Hepatocyte (in vitro differentiated cells): ENCODE measurements at regions not wholly inside any gene's neighbourhood (a gene's known extent, or its start where the extent isn't known, plus 50 kb on each side); places are given as distances from the start of the nearest gene placed in this dataset.
"Not testable (repeated sequence)": the region's sequence is repeated elsewhere in the genome, so short reads cannot be mapped to it uniquely, and the experiment has no call there.

ENCODE experiments used
- DNase-seq: peaks from one replicate; pipeline ENCODE4 v3.0.0-alpha.2; 2016; ENCODE audit warnings: low spot score
- H2AFZ ChIP-seq: fragments of 200-600 bp; sonication (generic); 2 replicates; pipeline ENCODE4 v1.6.0; 2016; ENCODE audit warnings: antibody characterized with exemption, mild to moderate bottlenecking
- H3K27ac ChIP-seq: fragments of 200-600 bp; sonication (generic); 2 replicates; pipeline ENCODE4 v1.5.1; 2016; ENCODE audit warnings: mild to moderate bottlenecking
- H3K27me3 ChIP-seq: fragments of 200-600 bp; sonication (generic); 2 replicates; pipeline ENCODE4 v1.6.1; 2016
- H3K36me3 ChIP-seq: fragments of 200-600 bp; sonication (generic); replicated peaks from 2 replicates; pipeline ENCODE4 v1.5.1; 2016; ENCODE audit warnings: low read depth; ENCODE audit not compliant: insufficient read depth
- H3K4me1 ChIP-seq: fragments of 200-600 bp; sonication (generic); 2 replicates; pipeline ENCODE4 v1.5.1; 2016; ENCODE audit warnings: mild to moderate bottlenecking, moderate library complexity; ENCODE audit not compliant: insufficient read depth
- H3K4me2 ChIP-seq: fragments of 200-600 bp; sonication (generic); 2 replicates; pipeline ENCODE4 v1.6.0; 2016
- H3K4me3 ChIP-seq: fragments of 200-600 bp; sonication (generic); 2 replicates; pipeline ENCODE4 v1.5.1; 2016; ENCODE audit warnings: mild to moderate bottlenecking
- H3K79me2 ChIP-seq: fragments of 200-600 bp; sonication (generic); 2 replicates; pipeline ENCODE4 v1.6.0; 2017; ENCODE audit warnings: mild to moderate bottlenecking
- H3K9me2 ChIP-seq: fragments of 200-600 bp; sonication (generic); replicated peaks from 2 replicates; pipeline ENCODE4 v1.6.0; 2017; ENCODE audit warnings: mild to moderate bottlenecking; ENCODE audit not compliant: insufficient read depth
- H3K9me3 ChIP-seq: fragments of 200-600 bp; sonication (generic); 2 replicates; pipeline ENCODE4 v1.5.1; 2016; ENCODE audit warnings: low read depth, mild to moderate bottlenecking
- H4K20me1 ChIP-seq: fragments of 200-600 bp; sonication (generic); 2 replicates; pipeline ENCODE4 v1.6.0; 2016; ENCODE audit warnings: mild to moderate bottlenecking; ENCODE audit not compliant: insufficient read depth, poor library complexity, severe bottlenecking
- EZH2 ChIP-seq: fragments of 200-600 bp; sonication (generic); IDR thresholded peaks from 2 replicates; pipeline ENCODE4 v1.6.1; 2016; ENCODE audit warnings: antibody characterized with exemption, mild to moderate bottlenecking, borderline replicate concordance
- EZH2phosphoT487 ChIP-seq: fragments of 200-600 bp; sonication (generic); IDR thresholded peaks from one replicate; pipeline ENCODE4 v1.6.1; 2018; ENCODE audit warnings: antibody characterized with exemption, mild to moderate bottlenecking, low read depth, moderate library complexity; ENCODE audit not compliant: unreplicated experiment, severe bottlenecking
- WGBS: methylation state at CpG from one replicate; pipeline ENCODE4 v1.1.6; 2016; ENCODE audit warnings: low lambda C conversion rate; ENCODE audit errors: missing lambda C conversion rate; 5-methylcytosine and 5-hydroxymethylcytosine counted together
- TF ChIP-seq, protein P1 (sequence below): fragments of 200-600 bp; sonication (generic); IDR thresholded peaks from 2 replicates; pipeline ENCODE4 v1.5.1; 2016; ENCODE audit warnings: antibody characterized with exemption, mild to moderate bottlenecking; ENCODE audit not compliant: poor library complexity

DNA sequence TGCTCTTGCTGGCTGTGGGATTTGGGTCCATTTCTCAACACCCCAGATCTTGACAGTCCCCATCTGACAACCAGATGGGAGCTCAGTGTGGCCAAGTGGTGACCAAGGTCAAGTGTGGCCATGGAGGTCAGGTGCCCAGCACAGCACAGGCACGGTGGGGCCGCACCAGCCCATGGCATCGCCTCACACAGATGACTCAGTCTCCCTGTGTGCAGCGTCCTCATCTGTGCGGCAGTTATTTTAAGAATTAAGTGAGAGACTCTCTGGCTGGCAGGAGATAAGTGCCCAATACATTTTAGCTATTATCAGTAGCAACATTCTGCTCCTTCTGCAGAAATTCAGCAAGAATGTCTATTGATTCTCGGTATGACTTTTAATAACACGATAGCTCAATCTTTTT, 167.2 kb downstream of the DDX1 start:
- 92% methylated on average over 7 of the region's 7 CpGs for WGBS
- no peaks in the 10 kb centered on the region for H3K9me2 ChIP-seq
- no peak overlapping the region for H3K4me3 ChIP-seq
- H3K4me2 ChIP-seq: no peak overlapping the region
- H3K79me2 ChIP-seq: no peaks in the 10 kb centered on the region
- no peaks in the 10 kb centered on the region for H3K9me3 ChIP-seq
- no peaks in the 10 kb centered on the region for H3K4me1 ChIP-seq
- H4K20me1 ChIP-seq: no peaks in the 10 kb centered on the region
- no peak for DNase-seq
- H3K36me3 ChIP-seq: no peaks in the 10 kb centered on the region
- H2AFZ ChIP-seq: no peak overlapping the region
- H3K27ac ChIP-seq: no peak overlapping the region
- TF ChIP-seq, protein P1, sequence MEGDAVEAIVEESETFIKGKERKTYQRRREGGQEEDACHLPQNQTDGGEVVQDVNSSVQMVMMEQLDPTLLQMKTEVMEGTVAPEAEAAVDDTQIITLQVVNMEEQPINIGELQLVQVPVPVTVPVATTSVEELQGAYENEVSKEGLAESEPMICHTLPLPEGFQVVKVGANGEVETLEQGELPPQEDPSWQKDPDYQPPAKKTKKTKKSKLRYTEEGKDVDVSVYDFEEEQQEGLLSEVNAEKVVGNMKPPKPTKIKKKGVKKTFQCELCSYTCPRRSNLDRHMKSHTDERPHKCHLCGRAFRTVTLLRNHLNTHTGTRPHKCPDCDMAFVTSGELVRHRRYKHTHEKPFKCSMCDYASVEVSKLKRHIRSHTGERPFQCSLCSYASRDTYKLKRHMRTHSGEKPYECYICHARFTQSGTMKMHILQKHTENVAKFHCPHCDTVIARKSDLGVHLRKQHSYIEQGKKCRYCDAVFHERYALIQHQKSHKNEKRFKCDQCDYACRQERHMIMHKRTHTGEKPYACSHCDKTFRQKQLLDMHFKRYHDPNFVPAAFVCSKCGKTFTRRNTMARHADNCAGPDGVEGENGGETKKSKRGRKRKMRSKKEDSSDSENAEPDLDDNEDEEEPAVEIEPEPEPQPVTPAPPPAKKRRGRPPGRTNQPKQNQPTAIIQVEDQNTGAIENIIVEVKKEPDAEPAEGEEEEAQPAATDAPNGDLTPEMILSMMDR: no peak
- no peak for TF ChIP-seq EZH2phosphoT487
- no peaks in the 10 kb centered on the region for H3K27me3 ChIP-seq

DNA sequence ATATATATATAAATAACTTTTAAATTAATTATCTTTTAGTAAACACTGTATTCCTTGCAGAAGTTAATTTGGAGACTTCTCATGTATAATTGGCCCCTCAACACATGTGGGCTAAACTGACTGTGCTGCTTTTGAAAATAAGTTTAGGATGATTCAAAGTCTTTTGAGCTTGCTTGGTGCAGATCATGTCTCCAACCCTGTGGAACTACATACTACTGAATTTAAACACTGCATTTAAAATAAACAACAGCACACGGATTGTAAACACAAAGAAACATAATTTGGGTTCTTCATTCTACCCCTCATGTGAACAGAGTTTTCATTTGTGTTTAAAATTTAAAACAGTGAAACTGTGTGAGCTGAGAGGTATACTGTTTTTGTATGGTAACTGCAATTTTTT, 167.7 kb downstream of the DDX1 start:
- Histone ChIP-seq H3K9me3 (no peaks in the 10 kb centered on the region), H3K27ac (no peak overlapping the region), H3K4me1 (no peaks in the 10 kb centered on the region), H3K9me2 (no peaks in the 10 kb centered on the region), H3K79me2 (no peaks in the 10 kb centered on the region), H3K4me2 (no peak overlapping the region), H3K4me3 (no peak overlapping the region), H4K20me1 (no peaks in the 10 kb centered on the region), H3K27me3 (no peaks in the 10 kb centered on the region), H2AFZ (no peak overlapping the region), H3K36me3 (no peaks in the 10 kb centered on the region)
- no peak for DNase-seq
- WGBS: 86% methylated on average over 1 of the region's 1 CpG
- no peak for TF ChIP-seq EZH2phosphoT487
- TF ChIP-seq EZH2: no peak
- TF ChIP-seq, protein P1: no peak

DNA sequence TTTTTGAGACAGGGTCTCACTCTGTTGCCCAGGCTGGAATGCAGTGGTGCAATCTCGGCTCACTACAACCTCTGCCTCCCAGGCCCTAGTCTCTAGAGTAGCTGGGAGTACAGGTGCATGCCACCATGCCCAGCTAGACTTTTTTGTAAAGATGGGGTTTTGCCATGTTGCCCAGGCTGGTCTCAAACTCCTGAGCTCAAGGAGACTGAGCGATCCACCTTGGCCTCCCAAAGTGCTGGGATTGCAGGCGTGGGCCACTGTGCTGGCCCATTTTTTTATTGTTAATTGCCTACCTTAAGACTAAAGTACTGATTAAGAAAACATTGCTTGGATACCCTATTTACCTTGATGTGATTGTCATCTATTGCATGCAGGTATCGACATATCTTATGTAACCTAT, 168.1 kb downstream of the DDX1 start:
- H3K4me1 ChIP-seq, H3K4me3 ChIP-seq, H2AFZ ChIP-seq, DNase-seq, H3K9me2 ChIP-seq, H3K27ac ChIP-seq, H3K9me3 ChIP-seq, H3K79me2 ChIP-seq, H3K4me2 ChIP-seq, H4K20me1 ChIP-seq, H3K27me3 ChIP-seq, H3K36me3 ChIP-seq: not testable (repeated sequence)
- WGBS: 96% methylated on average over 4 of the region's 4 CpGs

DNA sequence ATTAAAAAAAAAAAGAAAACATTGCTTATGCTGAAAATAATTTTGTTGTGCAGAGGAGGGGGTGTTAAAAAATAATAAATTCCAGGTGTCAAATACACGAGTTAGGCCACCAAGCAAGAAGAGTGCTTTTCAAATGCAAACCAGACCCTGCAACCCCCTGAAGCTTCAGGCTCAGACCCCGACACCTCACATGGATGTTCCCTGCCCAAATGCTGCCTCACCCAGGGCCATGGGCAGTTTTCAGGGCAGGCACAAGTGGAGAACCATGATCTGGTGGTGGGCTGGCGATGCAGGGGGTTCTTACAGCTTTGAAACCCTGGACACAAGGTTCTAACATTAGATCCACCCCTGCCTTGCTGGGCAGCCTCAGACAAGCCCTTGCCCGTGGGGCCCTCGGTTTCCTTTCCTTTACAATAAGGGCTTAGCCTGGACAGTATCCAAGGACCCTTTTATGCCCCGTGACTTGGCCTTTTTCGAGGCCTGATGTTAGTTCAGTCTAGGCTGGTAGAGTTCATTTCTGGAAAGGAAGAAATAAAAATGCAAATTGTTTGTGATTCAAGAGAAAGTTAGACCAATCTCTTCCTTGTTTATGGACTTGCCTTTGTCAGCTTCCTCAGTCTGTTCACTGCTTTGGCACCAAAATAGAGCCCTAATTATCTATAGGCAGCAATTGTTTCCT, 168.7 kb downstream of the DDX1 start:
- Histone ChIP-seq H4K20me1 (no peaks in the 10 kb centered on the region), H3K9me2 (no peaks in the 10 kb centered on the region), H3K9me3 (no peaks in the 10 kb centered on the region), H2AFZ (no peak overlapping the region), H3K27ac (no peak overlapping the region), H3K36me3 (no peaks in the 10 kb centered on the region), H3K4me1 (no peaks in the 10 kb centered on the region), H3K79me2 (no peaks in the 10 kb centered on the region), H3K4me3 (no peak overlapping the region), H3K4me2 (no peak overlapping the region), H3K27me3 (no peaks in the 10 kb centered on the region)
- 69% methylated on average over 7 of the region's 7 CpGs for WGBS
- TF ChIP-seq EZH2 (no peak), EZH2phosphoT487 (no peak)
- TF ChIP-seq, protein P1: no peak
- DNase-seq: no peak
